Transverse colon (tissue), 4 donors: ENCODE measurements at regions not wholly inside any gene's neighbourhood (a gene's known extent, or its start where the extent isn't known, plus 50 kb on each side); places are given as distances from the start of the nearest gene placed in this dataset.

Experiments
- DNase-seq: peaks from one replicate; pipeline ENCODE4 v3.0.0-alpha.2; 2019
- H3K27ac ChIP-seq, 4 donors: fragments of 200-600 bp; sonication (generic); 2 replicates each; pipeline ENCODE4 v1.5.1; 2016 to 2018; ENCODE audit warnings: inconsistent platforms in 4 of 4
- H3K27me3 ChIP-seq: fragments of 200-600 bp; sonication (generic); 2 replicates; pipeline ENCODE4 v1.5.1; 2017; ENCODE audit warnings: inconsistent platforms
- H3K36me3 ChIP-seq, 4 donors: fragments of 200-600 bp; sonication (generic); 2 replicates each; pipeline ENCODE4 v1.5.1; 2017 to 2019; ENCODE audit warnings: inconsistent platforms in 4 of 4
- H3K4me1 ChIP-seq, 4 donors: fragments of 200-600 bp; sonication (generic); 2 replicates each; pipeline ENCODE4 v1.5.1; 2017 to 2020; ENCODE audit warnings: inconsistent platforms in 4 of 4
- H3K4me3 ChIP-seq, 4 donors: fragments of 200-600 bp; sonication (generic); 1 replicate in 1 of 4; 2 replicates in 3 of 4; pipeline versions ENCODE4 v1.5.1 to v1.6.1; 2017 to 2019; ENCODE audit warnings: inconsistent platforms in 4 of 4
- H3K9me3 ChIP-seq, 2 donors: fragments of 200-600 bp; sonication (generic); 2 replicates each; pipeline ENCODE4 v1.5.1; 2017 to 2019; ENCODE audit warnings: inconsistent platforms in 2 of 2
- EP300 ChIP-seq: sonication (generic); formaldehyde crosslinking; IDR thresholded peaks from one replicate; pipeline ENCODE4 v1.6.1; 2017; ENCODE audit warnings: antibody characterized with exemption, low read depth
- POLR2A ChIP-seq: fragments of 450-650 bp; IDR thresholded peaks from one replicate; pipeline ENCODE4 v1.6.1; 2016; ENCODE audit warnings: antibody characterized with exemption, mild to moderate bottlenecking, moderate library complexity
- POLR2AphosphoS5 ChIP-seq, 3 donors: sonication (generic); formaldehyde crosslinking; IDR thresholded peaks; one replicate each; pipeline ENCODE4 v1.6.1; 2016; ENCODE audit warnings: antibody characterized with exemption in 3 of 3
- WGBS, 2 donors: methylation state at CpG; one replicate each; pipeline ENCODE4 v1.1.5; 2018; ENCODE audit warnings: low coverage in 1 of 2; 5-methylcytosine and 5-hydroxymethylcytosine counted together
- in situ Hi-C, 4 donors: fragments of 200-750 bp; cut with MboI; loops; one replicate each; pipeline versions ENCODE4 v1.15.0 to v1.15.1; 2017; ENCODE audit warnings: low sequenced_read_pairs in 3 of 4, low pct_ligation_motif_present in 1 of 4, low pct_unique_long_range_greater_than_20kb in 1 of 4
- intact Hi-C: fragments of 100-400 bp; cut with DNase I; formaldehyde crosslinking; loops from one replicate; pipeline ENCODE4 v1.15.1; 2023; ENCODE audit warnings: low total_unique reads
- TF ChIP-seq, protein P1 (sequence below), 5 experiments: fragments of 200-600 bp in 3 of 5; fragments of 450-650 bp in 2 of 5; sonication (generic) in 3 of 5; IDR thresholded peaks; 1 replicate in 2 of 5; 2 replicates in 3 of 5; pipeline ENCODE4 v1.5.1; 2016 to 2017; ENCODE audit warnings: antibody characterized with exemption in 5 of 5, inconsistent platforms in 3 of 5, mild to moderate bottlenecking in 2 of 5, moderate library complexity in 1 of 5

GRCh38 chr4:136078976-136079375 lies 1453.3 kb downstream of the PCDH18 start:
- no peak for DNase-seq
- H3K9me3 ChIP-seq, result no peaks in the 10 kb centered on the region
- intact Hi-C loops, result no loop called here

GRCh38 chr4:136056748-136057147 lies 1475.5 kb downstream of the PCDH18 start:
- Histone ChIP-seq H3K4me3 (no peak overlapping the region), H3K27me3 (no peaks in the 10 kb centered on the region), H3K27ac (no peak overlapping the region), H3K4me1 (no peaks in the 10 kb centered on the region), H3K36me3 (no peaks in the 10 kb centered on the region), H3K9me3 (no peaks in the 10 kb centered on the region)
- in situ Hi-C loops, result no loop called here
- intact Hi-C loops, result no loop called here
- TF ChIP-seq, protein P1, sequence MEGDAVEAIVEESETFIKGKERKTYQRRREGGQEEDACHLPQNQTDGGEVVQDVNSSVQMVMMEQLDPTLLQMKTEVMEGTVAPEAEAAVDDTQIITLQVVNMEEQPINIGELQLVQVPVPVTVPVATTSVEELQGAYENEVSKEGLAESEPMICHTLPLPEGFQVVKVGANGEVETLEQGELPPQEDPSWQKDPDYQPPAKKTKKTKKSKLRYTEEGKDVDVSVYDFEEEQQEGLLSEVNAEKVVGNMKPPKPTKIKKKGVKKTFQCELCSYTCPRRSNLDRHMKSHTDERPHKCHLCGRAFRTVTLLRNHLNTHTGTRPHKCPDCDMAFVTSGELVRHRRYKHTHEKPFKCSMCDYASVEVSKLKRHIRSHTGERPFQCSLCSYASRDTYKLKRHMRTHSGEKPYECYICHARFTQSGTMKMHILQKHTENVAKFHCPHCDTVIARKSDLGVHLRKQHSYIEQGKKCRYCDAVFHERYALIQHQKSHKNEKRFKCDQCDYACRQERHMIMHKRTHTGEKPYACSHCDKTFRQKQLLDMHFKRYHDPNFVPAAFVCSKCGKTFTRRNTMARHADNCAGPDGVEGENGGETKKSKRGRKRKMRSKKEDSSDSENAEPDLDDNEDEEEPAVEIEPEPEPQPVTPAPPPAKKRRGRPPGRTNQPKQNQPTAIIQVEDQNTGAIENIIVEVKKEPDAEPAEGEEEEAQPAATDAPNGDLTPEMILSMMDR (IDR thresholded peaks at IDR 0.05), result no peak
- TF ChIP-seq POLR2A (no peak), POLR2AphosphoS5 (IDR thresholded peaks at IDR 0.05) (no peak), EP300 (no peak)
- WGBS, 2 donors, result 77 to 80% methylated on average over 7 of the region's 7 CpGs
- DNase-seq, result no peak

More at GRCh38 chr4:136078976-136079375, 1453.3 kb downstream of the PCDH18 start:
- in situ Hi-C loops, result no loop called here
- H3K27ac ChIP-seq, result no peak overlapping the region
- 8 to 10% methylated on average over 1 of the region's 1 CpG for WGBS, 2 donors
- TF ChIP-seq, protein P1 (IDR thresholded peaks at IDR 0.05), result no peak
- TF ChIP-seq EP300, result no peak
- TF ChIP-seq POLR2AphosphoS5 (IDR thresholded peaks at IDR 0.05), result no peak
- no peak for TF ChIP-seq POLR2A
- H3K36me3 ChIP-seq, result no peaks in the 10 kb centered on the region
- no peak overlapping the region for H3K4me3 ChIP-seq
- no peaks in the 10 kb centered on the region for H3K4me1 ChIP-seq
- H3K27me3 ChIP-seq, result no peaks in the 10 kb centered on the region

DNA sequence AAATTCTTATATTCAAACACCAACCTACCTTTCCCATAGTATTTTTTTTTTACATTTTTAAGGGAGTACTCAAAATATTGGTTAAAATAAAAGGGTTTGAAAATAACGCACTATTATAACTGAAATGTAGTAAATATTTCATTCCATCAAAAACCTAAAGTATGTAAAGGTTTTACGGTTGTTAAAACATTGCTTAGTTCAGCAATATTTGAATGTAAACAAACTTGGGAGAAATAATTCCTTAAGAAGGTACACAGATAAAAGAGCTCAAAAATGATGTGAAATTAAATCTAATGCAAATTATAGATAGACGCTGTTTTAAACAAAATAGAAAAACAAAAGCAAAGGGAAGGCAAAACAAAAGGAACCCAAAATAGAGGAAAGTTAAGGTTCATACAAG lies 1476.9 kb downstream of the PCDH18 start:
- WGBS, 2 donors, result 86 to 88% methylated on average over 3 of the region's 3 CpGs
- Histone ChIP-seq H3K9me3 (no peaks in the 10 kb centered on the region), H3K36me3 (no peaks in the 10 kb centered on the region), H3K27me3 (no peaks in the 10 kb centered on the region), H3K4me1 (no peaks in the 10 kb centered on the region), H3K27ac (no peak overlapping the region), H3K4me3 (no peak overlapping the region)
- in situ Hi-C loops (no loop called here), intact Hi-C loops (no loop called here)
- TF ChIP-seq, protein P1 (IDR thresholded peaks at IDR 0.05), result no peak
- no peak for TF ChIP-seq EP300
- TF ChIP-seq POLR2AphosphoS5 (IDR thresholded peaks at IDR 0.05), result no peak
- no peak for TF ChIP-seq POLR2A
- DNase-seq, result no peak

- no peaks in the 10 kb centered on the region for H3K36me3 ChIP-seq
- no peaks in the 10 kb centered on the region for H3K9me3 ChIP-seq
- WGBS, 2 donors, result 74 to 86% methylated on average over 1 of the region's 1 CpG
- in situ Hi-C loops, result no loop called here
- DNase-seq, result no peak
- no peaks in the 10 kb centered on the region for H3K27me3 ChIP-seq
- no peak overlapping the region for H3K27ac ChIP-seq
- intact Hi-C loops, result no loop called here
- TF ChIP-seq EP300 (no peak), POLR2AphosphoS5 (IDR thresholded peaks at IDR 0.05) (no peak), POLR2A (no peak)
- TF ChIP-seq, protein P1 (IDR thresholded peaks at IDR 0.05), result no peak
- H3K4me1 ChIP-seq, result no peaks in the 10 kb centered on the region
- no peak overlapping the region for H3K4me3 ChIP-seq
Observed at GRCh38 chr4:136036744-136037143, 1495.5 kb downstream of the PCDH18 start.
